ENCODE measurements at regions not wholly inside any gene's neighbourhood (a gene's known extent, or its start where the extent isn't known, plus 50 kb on each side); places are given as distances from the start of the nearest gene placed in this dataset.

GRCh38 chr1:239538239-239538988 lies 152.0 kb downstream of the CHRM3 start:
- no peak for DNase-seq (ENCODE audit: low read depth in 1 of 2, low spot score in 1 of 2)

DNA sequence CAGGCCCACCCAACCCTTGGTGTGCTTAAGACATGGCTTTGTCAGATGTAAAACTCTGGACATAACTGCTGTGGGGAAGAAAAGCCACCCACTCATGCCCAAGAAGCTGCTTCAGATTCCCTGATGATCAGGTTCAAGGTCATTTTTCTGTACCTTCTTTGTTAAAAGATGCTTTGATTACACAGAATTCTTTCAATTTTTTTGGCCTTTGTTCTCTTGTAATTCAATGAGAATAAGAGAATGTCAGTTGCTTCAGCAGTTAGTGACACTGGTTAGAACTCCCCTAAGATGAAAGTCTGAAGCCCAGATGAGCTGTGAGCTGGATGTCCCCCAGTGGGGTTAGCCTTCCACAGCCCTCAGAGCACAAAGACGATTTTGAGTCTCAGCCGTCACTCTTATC lies 152.7 kb downstream of the CHRM3 start:
- DNase-seq (ENCODE audit: low read depth in 1 of 2, low spot score in 1 of 2), result no peak

DNA sequence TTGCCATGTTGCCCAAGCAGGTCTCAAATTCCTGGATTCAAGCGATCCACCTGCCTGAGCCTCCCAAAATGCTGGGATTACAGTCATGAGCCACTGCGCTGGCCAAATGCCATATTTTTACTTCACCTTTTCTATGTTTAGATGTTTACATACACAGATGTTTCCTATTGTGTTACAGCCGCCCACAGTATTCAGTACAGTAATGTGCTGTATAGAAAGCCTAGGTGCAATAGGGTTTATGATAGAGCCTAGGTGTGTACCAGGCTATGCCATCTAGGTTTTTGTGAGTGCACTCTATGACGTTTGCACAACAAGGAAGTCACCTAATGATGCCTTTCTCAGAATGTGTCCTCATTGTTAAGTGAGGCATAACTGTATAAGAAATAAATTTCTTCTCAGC lies 153.4 kb downstream of the CHRM3 start:
- DNase-seq (ENCODE audit: low read depth in 1 of 2, low spot score in 1 of 2), result no peak

- no peak for DNase-seq (ENCODE audit: low read depth in 1 of 2, low spot score in 1 of 2)
These were observed 157.5 kb downstream of the CHRM3 start for GRCh38 chr1:239543873-239544272.

- DNase-seq (ENCODE audit: low read depth in 1 of 2, low spot score in 1 of 2), result no peak
These were observed 159.1 kb downstream of the CHRM3 start for GRCh38 chr1:239545466-239545865.

- DNase-seq (ENCODE audit: low read depth in 1 of 2, low spot score in 1 of 2), result no peak
These were observed 161.6 kb downstream of the CHRM3 start for GRCh38 chr1:239547987-239548386.

GRCh38 chr1:239550178-239550577 lies 163.8 kb downstream of the CHRM3 start:
- DNase-seq (ENCODE audit: low read depth in 1 of 2, low spot score in 1 of 2), result no peak

DNA sequence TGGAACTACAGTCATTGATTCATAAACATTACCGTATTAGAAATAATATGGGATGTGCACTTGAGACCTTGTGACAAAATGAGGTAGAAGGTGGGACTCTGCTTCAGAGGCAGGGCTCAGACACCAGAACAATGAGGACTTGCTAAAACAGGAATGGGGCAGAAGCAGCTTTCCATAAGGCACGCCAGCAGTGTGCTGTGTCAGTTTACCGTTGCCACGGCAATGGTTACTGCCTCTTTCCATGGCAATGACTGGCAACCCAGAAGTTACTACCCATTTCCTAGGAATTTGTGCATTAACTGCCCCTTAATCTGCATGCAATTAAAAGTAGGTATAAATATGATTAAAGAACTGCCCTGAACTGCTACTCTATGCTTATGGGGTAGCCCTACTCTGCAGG lies 169.0 kb downstream of the CHRM3 start:
- DNase-seq (ENCODE audit: low read depth in 1 of 2, low spot score in 1 of 2), result no peak

DNA sequence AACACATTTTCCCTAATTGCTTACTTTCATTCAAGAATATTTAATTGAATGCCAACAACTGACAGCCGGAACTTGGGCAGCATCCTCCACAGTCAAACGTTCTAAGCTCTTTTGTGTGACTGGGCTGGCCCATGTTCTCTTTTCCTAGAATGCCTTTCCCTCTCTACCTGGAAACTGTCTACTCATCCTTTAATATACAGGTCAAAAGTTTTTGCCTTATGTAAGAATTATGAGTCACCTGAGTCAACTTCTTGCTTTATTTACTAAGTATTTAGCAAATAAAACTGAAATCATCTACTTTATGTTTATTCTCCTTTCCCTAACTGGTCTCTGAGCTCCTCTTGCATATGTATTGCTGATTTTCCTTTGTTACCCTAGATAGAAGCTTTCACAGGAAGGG lies 172.2 kb downstream of the CHRM3 start:
- no peak for DNase-seq (ENCODE audit: low read depth in 1 of 2, low spot score in 1 of 2)

DNA sequence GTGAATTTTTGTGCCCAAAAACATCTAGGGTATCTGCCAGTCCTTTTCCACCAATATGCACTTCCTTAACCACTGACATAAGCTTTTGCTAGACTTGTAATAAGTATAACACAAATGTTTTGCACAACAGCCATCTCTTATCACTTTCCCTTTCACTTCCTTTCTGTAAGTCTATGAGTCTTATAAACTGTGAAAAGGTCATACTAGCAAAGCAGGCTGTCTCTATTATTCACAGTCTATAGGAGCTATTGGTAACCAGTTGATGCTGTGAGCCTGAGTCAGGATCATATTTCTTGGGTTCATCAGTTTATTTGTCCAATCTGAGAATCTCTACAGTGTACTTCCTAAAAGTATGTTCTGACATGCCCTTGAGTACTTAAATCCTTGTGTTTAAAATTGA lies 172.6 kb downstream of the CHRM3 start:
- DNase-seq (ENCODE audit: low read depth in 1 of 2, low spot score in 1 of 2), result no peak

DNA sequence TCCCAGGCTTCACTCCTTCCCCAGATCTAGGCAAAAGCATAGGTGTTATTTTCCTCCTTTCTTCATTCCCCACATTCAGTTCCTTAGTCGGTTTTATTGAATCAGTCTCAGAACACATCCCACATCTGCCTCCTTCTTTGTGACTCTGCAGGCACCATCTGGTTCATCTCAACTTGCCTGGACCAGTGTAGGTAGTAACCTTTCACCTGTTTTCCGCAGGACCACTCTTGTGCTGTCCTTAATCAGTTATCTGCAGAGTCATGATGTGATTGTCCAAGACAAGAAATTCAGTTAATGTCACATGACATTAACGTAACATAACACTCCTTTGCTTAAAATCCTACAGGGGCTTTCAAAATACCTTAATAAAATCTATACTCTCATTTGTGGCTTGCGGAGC lies 174.6 kb downstream of the CHRM3 start:
- DNase-seq (ENCODE audit: low read depth in 1 of 2, low spot score in 1 of 2), result no peak

- no peak for DNase-seq (ENCODE audit: low read depth in 1 of 2, low spot score in 1 of 2)
These were observed 175.7 kb downstream of the CHRM3 start for GRCh38 chr1:239562095-239562494.

GRCh38 chr1:239563681-239564080 lies 177.3 kb downstream of the CHRM3 start:
- no peak for DNase-seq (ENCODE audit: low read depth in 1 of 2, low spot score in 1 of 2)

DNA sequence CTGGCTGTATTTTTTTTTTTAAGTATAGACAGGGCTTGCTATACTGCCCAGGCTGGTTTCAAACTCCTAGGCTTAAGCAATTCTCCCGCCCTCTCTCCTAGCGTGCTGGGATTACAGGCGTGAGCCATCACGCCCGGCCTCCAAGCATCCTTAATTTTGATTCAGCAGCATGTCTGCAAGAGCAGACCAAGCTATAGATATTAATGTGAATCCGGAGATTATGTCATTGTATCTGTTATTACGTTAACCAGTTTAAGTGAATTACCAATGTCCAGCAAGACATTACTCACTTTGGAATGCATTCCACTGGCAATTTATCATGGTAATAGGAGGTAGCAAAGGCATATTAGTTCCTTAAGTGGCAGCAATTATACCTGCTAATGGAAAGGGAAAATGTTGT lies 179.7 kb downstream of the CHRM3 start:
- no peak for DNase-seq (ENCODE audit: low read depth in 1 of 2, low spot score in 1 of 2)

DNA sequence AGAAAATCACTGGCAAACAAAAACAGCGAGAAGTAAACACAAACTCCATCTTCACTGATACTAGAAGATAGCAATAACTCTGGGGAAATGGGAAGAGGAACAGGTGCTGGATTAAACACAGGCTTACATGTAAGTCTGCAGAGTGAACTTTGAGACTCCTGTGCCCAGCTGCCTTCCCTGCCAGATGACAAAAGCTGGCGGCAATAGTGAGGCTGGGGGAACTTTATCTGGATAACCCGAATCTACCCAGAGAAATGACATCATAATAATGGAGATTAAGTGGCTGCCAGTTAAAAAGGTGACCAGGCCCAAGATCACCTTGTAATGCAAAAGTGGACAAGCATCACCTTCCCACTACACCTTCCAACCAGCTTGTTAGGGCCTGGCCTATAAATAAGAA lies 184.5 kb downstream of the CHRM3 start:
- DNase-seq (ENCODE audit: low read depth in 1 of 2, low spot score in 1 of 2), result no peak

DNA sequence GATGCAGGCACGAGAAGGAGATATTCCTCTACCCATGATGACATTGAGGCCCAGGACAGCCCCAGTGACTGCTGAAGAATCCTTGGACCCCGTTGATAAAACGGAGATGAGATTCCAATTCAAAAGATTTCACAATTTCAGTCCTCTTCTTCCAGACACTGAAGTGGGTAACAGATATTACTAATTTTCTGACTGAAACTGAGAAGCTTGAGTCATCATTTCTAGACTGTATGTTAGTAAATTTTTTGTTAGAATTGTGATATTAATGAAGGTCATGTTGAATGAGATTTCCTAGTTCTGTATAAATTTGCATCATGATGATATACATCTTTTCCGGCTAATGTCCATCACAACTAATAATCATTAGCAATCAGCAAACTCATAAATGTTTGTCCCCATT lies 185.8 kb downstream of the CHRM3 start:
- DNase-seq (ENCODE audit: low read depth in 1 of 2, low spot score in 1 of 2), result no peak

DNA sequence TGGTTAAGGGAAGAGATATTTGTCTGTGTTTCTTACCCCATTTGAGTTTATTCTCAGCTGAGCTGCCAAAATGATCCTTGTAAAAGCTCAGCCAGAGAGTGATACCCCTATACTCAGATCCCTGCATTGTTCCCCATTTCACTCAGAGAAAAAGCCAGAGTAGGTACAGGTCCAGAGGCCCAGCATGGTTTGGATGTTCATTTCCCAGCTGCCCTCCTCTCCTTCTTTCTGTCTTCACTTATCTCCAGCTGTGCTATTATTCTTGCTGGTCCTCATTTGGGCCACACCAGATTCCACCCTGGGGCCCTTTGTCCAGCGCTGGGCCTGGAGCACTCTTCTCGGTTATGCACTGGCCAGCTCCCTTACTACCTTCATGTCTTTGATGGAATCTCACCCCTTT lies 187.7 kb downstream of the CHRM3 start:
- DNase-seq (ENCODE audit: low read depth in 1 of 2, low spot score in 1 of 2), result no peak

DNA sequence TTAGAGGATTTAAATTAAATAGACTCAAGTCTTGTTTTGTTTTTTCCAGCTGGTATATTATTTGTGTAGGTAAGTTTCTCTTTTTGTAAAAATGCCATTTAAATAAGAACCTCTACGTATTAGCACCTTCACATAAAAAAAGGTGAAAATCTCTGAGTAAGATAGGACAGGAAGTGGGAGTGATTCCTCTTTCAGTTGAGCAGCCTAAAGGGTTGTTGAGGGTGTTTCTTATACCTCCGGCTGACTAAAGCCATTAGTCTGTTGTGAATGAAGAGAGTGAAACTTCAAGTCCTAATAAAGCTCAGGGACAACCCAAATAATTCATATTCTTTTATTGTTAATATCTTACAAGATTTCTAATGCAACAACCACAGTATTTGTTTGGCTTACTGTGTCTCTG lies 188.7 kb downstream of the CHRM3 start:
- DNase-seq (ENCODE audit: low read depth in 1 of 2, low spot score in 1 of 2), result no peak

DNA sequence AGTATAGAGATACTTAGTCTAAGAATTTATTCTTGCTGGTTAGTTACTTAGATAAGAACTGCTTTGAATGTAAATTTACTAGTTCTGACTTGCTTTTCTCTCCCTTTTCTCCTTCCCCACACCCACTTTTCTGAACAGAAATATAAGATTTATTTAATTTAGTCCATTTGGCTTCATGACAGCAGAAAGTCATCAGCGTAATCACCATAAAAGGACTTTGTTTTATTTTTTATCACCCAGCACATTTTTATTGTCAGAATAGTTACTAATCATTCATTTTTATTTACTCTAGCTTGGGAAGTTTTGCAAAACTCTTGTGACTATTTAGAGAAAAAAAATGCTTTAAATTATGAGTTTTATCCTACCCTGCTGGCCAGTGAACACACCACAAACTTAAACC lies 197.2 kb downstream of the CHRM3 start:
- DNase-seq (ENCODE audit: low read depth in 1 of 2, low spot score in 1 of 2), result no peak

GRCh38 chr1:239586128-239586527 lies 199.8 kb downstream of the CHRM3 start:
- DNase-seq (ENCODE audit: low read depth in 1 of 2, low spot score in 1 of 2), result no peak

DNA sequence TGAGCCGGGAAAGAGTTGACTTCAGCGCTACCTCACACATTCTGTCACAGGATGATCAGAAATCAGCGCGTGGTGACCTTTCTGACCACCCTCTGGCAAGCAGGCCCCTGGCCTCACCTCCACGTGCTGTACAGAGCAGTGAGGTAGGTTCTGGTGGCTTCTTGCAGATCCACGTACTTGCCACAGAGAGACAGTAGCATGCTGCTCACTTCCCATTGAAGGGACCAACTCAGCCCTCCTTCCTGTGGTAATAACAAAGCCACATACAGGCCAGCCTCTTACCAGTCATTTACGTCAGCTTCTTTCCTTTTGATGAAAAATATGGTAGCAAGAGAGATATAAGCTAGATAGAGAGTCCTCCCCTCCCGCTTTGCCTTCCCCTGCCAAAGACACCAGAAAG lies 200.7 kb downstream of the CHRM3 start:
- no peak for DNase-seq (ENCODE audit: low read depth in 1 of 2, low spot score in 1 of 2)

GRCh38 chr1:239587574-239588369 lies 201.4 kb downstream of the CHRM3 start:
- no peak for DNase-seq (ENCODE audit: low read depth in 1 of 2, low spot score in 1 of 2)

DNA sequence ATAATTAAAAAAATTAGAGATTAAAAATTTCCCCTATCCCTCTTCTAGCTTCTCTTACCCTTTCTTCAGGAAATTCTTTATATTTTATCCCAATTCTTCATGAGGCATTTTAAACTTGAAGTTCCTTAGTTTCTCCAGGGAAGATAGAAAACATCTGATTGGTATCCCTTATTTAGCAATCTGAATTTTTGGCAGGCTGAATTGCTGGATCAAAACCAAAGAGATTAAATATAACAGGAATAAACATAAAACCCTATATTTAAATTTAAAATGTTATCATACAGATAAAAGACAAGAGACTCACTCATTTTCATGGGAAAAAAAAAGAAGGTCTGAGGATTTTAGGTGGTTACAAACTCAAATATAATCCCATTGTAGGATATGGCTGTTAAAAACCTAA lies 204.2 kb downstream of the CHRM3 start:
- DNase-seq (ENCODE audit: low read depth in 1 of 2, low spot score in 1 of 2), result no peak
